AG04450 (cell line): ENCODE measurements at regions not wholly inside any gene's neighbourhood (a gene's known extent, or its start where the extent isn't known, plus 50 kb on each side); places are given as distances from the start of the nearest gene placed in this dataset.

Experiments
- CTCF ChIA-PET: fragments of 300-600, 350-600 bp; formaldehyde crosslinking; extraction: SDS; loops from one replicate; lab custom pipeline; 2022; ENCODE audit warnings: antibody characterized with exemption, inconsistent platforms; lab: Charles Lee
- POLR2A ChIA-PET: fragments of 350-600 bp; formaldehyde crosslinking; extraction: SDS; loops from one replicate; lab custom pipeline; 2021; ENCODE audit warnings: antibody characterized with exemption, inconsistent platforms; lab: Yijun Ruan, JAX
- DNase-seq: peaks from one replicate; pipeline ENCODE4 v3.0.0-alpha.2; 2011; ENCODE audit warnings: low read depth, low spot score
- H3K27ac ChIP-seq: one replicate; pipeline ENCODE4 v1.5.1; 2012; ENCODE audit warnings: low read depth, low read length, control low read depth
- H3K27me3 ChIP-seq: one replicate; pipeline ENCODE4 v1.6.0; 2012; ENCODE audit warnings: low read length; ENCODE audit not compliant: control insufficient read depth, insufficient read depth
- H3K4me3 ChIP-seq: 2 replicates; pipeline ENCODE4 v1.5.1; 2011; ENCODE audit warnings: mild to moderate bottlenecking, low read depth, low read length, control low read depth
- H3K9me3 ChIP-seq: 2 replicates; pipeline ENCODE4 v1.5.1; 2012; ENCODE audit warnings: low read length; ENCODE audit not compliant: control insufficient read depth, insufficient read depth
- TF ChIP-seq, protein P1 (sequence below): IDR thresholded peaks from 2 replicates; pipeline ENCODE4 v1.5.1; 2011; ENCODE audit warnings: low read depth, low read length, control low read depth, inconsistent platforms

DNA sequence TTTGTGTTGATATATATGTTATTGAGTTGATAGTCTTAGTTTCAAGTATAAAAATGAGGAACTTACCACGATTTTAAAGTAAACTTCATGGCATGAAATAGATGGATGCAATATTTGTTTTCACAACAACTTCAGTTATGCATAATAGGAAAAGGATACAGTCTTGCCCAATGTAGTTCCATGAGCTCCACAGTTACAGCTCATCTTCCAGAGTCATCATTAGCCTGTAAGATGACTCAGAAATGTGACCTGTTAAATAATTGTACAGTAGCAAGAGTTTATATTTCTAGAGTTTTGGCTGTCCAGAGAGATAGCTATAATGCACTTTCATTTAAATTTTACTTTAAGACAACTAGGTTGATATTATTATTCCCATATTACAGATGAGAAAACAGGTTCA is 80.9 kb upstream of the ARHGAP28 start:
- ChIA-PET POLR2A (no interaction called here), CTCF (interaction anchor here (1.1 kb wide), 1 partner anchor 18 kb away, joined by 3 read pairs; no protein-coding TSS in a partner anchor)
- Histone ChIP-seq H3K9me3 (no peaks in the 10 kb centered on the region), H3K27ac (no peak overlapping the region), H3K4me3 (no peak overlapping the region), H3K27me3 (peaks cover 3% of the 10 kb centered on the region)
- DNase-seq, result no peak
- TF ChIP-seq, protein P1, sequence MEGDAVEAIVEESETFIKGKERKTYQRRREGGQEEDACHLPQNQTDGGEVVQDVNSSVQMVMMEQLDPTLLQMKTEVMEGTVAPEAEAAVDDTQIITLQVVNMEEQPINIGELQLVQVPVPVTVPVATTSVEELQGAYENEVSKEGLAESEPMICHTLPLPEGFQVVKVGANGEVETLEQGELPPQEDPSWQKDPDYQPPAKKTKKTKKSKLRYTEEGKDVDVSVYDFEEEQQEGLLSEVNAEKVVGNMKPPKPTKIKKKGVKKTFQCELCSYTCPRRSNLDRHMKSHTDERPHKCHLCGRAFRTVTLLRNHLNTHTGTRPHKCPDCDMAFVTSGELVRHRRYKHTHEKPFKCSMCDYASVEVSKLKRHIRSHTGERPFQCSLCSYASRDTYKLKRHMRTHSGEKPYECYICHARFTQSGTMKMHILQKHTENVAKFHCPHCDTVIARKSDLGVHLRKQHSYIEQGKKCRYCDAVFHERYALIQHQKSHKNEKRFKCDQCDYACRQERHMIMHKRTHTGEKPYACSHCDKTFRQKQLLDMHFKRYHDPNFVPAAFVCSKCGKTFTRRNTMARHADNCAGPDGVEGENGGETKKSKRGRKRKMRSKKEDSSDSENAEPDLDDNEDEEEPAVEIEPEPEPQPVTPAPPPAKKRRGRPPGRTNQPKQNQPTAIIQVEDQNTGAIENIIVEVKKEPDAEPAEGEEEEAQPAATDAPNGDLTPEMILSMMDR, result no peak

DNA sequence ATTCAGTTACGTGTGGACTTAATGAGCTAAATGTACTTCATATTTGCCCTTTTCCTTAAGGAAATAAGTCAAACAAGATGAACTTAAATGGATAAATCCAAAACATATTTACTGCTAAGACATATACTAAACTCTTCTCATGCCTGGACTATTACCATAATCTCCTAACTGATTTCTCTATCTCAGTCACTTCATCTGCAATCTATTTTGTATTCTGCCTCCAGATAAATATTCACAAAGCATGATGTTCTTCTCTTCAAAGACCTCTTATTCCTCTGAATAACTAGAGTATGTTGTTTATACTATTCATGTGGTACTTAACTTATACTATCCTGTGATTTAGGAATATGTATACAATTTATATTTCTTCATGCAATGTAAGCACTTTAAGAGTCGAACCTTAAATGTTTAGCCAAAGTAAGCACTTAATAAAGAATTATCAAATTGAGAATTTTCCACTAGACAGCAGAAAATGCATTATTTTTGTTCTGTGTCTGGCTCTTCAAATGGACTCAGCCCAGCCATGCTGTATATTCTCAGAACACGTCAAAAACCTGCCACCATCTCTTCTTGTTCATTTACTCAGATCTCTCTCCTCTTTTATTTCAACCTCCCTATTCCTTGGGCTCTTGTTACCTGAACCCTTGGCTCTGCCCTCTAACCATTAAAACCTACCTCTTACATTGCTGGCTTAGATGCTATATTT is 79.9 kb upstream of the ARHGAP28 start:
- ChIA-PET POLR2A (no interaction called here), CTCF (interaction anchor here (1.1 kb wide), 1 partner anchor 17 kb away, joined by 3 read pairs; no protein-coding TSS in a partner anchor)
- no peak overlapping the region for H3K27ac ChIP-seq
- peaks cover 5% of the 10 kb centered on the region for H3K27me3 ChIP-seq
- TF ChIP-seq, protein P1, result no peak
- DNase-seq, result no peak
- no peak overlapping the region for H3K4me3 ChIP-seq
- no peaks in the 10 kb centered on the region for H3K9me3 ChIP-seq

DNA sequence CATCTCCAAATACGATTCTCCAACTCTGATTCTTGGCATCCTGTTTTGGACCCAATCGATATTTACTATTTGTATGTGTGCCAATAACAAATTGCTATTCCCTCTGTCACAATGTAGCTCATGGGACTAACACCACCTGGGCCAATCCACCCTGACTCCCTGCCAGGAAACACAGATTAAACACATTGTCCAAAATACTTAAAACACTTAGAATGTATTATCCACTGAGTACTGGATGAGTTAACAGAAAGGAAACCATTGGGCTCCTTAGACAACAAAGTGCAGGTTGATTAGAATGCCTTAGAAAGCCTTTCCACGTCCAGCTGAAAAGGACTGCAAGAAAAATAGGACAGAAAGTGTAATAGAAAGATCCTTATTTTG is 79.4 kb upstream of the ARHGAP28 start:
- CTCF ChIA-PET, result no interaction called here
- TF ChIP-seq, protein P1, result no peak
- Histone ChIP-seq H3K27ac (no peak overlapping the region), H3K9me3 (no peaks in the 10 kb centered on the region), H3K27me3 (peaks cover 5% of the 10 kb centered on the region), H3K4me3 (no peak overlapping the region)
- no peak for DNase-seq
- POLR2A ChIA-PET, result no interaction called here

DNA sequence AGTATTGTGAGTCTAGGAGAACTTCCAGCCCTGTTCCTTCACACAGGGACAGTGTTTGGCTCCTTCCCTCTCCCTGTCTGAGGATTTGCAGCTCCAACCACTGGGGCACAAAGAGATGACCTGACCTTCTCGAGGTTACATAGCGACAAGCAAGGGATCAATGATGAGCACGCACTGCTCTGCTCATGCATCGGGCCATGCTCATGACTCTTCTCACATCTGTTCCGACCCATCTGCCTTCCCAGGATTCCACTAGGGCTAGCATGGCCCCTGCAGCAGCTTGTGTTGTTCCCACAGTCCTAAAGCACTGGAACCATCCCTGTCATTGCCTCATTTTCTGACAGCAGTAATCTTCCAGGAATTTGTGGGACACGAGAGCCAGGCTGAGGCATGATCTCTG is 78.8 kb upstream of the ARHGAP28 start:
- POLR2A ChIA-PET, result no interaction called here
- TF ChIP-seq, protein P1, result no peak
- no peak for DNase-seq
- H3K27ac ChIP-seq, result no peak overlapping the region
- peaks cover 5% of the 10 kb centered on the region for H3K27me3 ChIP-seq
- H3K9me3 ChIP-seq, result no peaks in the 10 kb centered on the region
- CTCF ChIA-PET, result no interaction called here
- no peak overlapping the region for H3K4me3 ChIP-seq

DNA sequence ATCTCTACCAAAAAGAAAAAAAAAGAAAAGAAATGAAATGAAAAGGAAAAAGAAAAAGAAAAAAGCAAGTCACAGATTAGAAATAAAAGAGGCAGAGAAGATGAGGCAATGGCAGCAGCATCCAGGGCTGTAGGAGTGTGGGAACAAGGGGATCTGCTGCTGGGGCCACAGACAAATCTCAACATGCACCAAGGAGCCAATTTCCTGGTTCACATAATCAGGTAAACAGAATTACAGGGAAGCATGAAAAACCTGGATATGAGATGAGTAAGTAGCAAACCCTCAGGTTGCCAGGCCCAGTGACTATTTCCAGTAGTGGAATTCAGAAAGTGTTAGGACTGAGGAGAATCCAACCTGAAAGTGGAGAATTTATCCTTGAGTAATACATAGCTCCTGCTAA is 77.4 kb upstream of the ARHGAP28 start:
- ChIA-PET POLR2A (no interaction called here), CTCF (no interaction called here)
- Histone ChIP-seq H3K9me3 (no peaks in the 10 kb centered on the region), H3K27ac (no peak overlapping the region), H3K27me3 (peaks cover 2% of the 10 kb centered on the region), H3K4me3 (no peak overlapping the region)
- TF ChIP-seq, protein P1, result no peak
- no peak for DNase-seq
